ENCODE measurements at regions not wholly inside any gene's neighbourhood (a gene's known extent, or its start where the extent isn't known, plus 50 kb on each side); places are given as distances from the start of the nearest gene placed in this dataset.

DNA sequence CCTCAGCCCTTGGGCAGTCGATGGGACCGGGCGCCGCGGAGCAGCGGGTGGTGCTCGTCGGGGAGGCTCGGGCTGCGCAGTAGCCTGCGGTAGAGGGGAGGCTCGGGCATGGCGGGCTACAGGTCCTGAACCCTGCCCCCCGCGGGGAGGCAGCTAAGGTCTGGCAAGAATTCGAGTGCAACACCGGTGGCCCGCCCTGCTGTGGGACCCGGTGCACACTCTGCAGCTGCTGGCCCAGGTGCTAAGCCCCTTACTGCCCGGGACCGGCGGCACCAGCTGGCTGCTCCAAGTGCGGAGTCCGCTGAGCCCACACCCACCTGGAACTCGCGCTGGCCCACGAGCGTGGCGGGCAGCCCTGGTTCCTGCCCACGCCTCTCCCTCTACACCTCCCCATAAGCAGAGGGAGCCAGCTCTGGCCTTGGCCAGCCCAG, 377.7 kb upstream of the RBMS3 start (continued):
- no peak for TF ChIP-seq ZFX (IDR thresholded peaks at IDR 0.05)
- no peak for TF ChIP-seq ELF1 (IDR thresholded peaks at IDR 0.05; ENCODE audit: borderline replicate concordance, low read depth)
- TF ChIP-seq EGR1 (IDR thresholded peaks at IDR 0.05; ENCODE audit: low read depth) = no peak
- TF ChIP-seq, protein P1, sequence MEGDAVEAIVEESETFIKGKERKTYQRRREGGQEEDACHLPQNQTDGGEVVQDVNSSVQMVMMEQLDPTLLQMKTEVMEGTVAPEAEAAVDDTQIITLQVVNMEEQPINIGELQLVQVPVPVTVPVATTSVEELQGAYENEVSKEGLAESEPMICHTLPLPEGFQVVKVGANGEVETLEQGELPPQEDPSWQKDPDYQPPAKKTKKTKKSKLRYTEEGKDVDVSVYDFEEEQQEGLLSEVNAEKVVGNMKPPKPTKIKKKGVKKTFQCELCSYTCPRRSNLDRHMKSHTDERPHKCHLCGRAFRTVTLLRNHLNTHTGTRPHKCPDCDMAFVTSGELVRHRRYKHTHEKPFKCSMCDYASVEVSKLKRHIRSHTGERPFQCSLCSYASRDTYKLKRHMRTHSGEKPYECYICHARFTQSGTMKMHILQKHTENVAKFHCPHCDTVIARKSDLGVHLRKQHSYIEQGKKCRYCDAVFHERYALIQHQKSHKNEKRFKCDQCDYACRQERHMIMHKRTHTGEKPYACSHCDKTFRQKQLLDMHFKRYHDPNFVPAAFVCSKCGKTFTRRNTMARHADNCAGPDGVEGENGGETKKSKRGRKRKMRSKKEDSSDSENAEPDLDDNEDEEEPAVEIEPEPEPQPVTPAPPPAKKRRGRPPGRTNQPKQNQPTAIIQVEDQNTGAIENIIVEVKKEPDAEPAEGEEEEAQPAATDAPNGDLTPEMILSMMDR (IDR thresholded peaks at IDR 0.05 in 2 of 3, conservative IDR thresholded peaks at IDR 0.05 in 1 of 3; ENCODE audit: borderline replicate concordance in 1 of 3, insufficient read depth in 1 of 3, low read depth in 2 of 3, low read length in 2 of 3) = no peak
- no peak for TF ChIP-seq YY1 (IDR thresholded peaks at IDR 0.05; ENCODE audit: extremely low read depth, insufficient replicate concordance, low read depth, low read length)

DNA sequence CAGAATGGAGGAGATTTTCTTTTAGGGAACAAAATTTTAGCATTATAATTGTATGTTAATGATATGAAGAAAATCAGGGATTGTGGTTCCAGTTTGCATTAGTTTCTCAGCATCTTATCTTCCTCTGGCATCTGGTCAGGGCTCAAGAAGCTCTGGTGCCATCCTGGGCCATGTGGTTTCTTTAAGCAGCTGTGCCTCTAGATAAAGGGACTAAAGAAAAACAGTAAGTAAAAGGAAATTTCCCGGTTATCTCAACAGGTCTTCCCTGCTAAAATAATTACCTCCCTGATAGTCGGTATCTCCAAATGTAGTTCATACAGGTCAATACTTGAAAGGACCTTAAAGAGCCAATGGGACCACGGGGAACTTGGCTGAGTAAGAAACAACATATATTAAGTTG, 375.1 kb upstream of the RBMS3 start:
- H3K27ac ChIP-seq (ENCODE audit: low read depth, low read length) = no peak overlapping the region
- H3K36me3 ChIP-seq (ENCODE audit: control insufficient read depth in 1 of 2, insufficient read depth in 2 of 2, low read length in 2 of 2) = no peaks in the 10 kb centered on the region
- CTCF ChIA-PET = no interaction called here
- no peaks in the 10 kb centered on the region for H3K9me3 ChIP-seq (ENCODE audit: control insufficient read depth in 1 of 2, insufficient read depth in 1 of 2, low read depth in 1 of 2, low read length in 2 of 2)
- RAD21 ChIA-PET (ENCODE audit: low non-redundant PET in 1 of 2, low total read pairs in 2 of 2, uncharacterized antibody in 2 of 2, unreplicated experiment in 2 of 2) = no interaction called here
- no peak overlapping the region for H3K9ac ChIP-seq (ENCODE audit: low read length)
- no peaks in the 10 kb centered on the region for H3K27me3 ChIP-seq (ENCODE audit: insufficient read depth, low read length)
- BruUV-seq (replicated peaks) = no TSS peak
- ATAC-seq = no peak
- no peaks in the 10 kb centered on the region for H3K79me2 ChIP-seq (ENCODE audit: insufficient read depth, low read length)
- H3K4me2 ChIP-seq (ENCODE audit: low read length) = no peak overlapping the region
- DNase-seq (ENCODE audit: low read depth, low spot score) = no peak
- intact Hi-C loops (cut with micrococcal nuclease) = no loop called here
- no peaks in the 10 kb centered on the region for H3K9me2 ChIP-seq (ENCODE audit: insufficient read depth)
- H4K20me1 ChIP-seq (ENCODE audit: insufficient read depth) = no peaks in the 10 kb centered on the region
- H2AFZ ChIP-seq (ENCODE audit: low read depth, low read length, poor library complexity, severe bottlenecking) = no peak overlapping the region
- no peaks in the 10 kb centered on the region for H3K4me1 ChIP-seq (ENCODE audit: control insufficient read depth in 1 of 2, insufficient read depth in 2 of 2, low read length in 2 of 2)
- no peak for TF ChIP-seq POLR2AphosphoS5 (IDR thresholded peaks at IDR 0.05; ENCODE audit: low read depth, low read length)
- POLR2A ChIA-PET = no interaction called here
- H3K4me3 ChIP-seq (replicated peaks in 1 of 2; ENCODE audit: low read depth in 1 of 2, low read length in 2 of 2) = no peak overlapping the region

Measured in HCT116 (cell line).